HEK293 (cell line): ENCODE measurements at regions not wholly inside any gene's neighbourhood (a gene's known extent, or its start where the extent isn't known, plus 50 kb on each side); places are given as distances from the start of the nearest gene placed in this dataset.

Experiments
- CTCF ChIP-seq: fragments of 450-650 bp; formaldehyde crosslinking; IDR thresholded peaks from 2 replicates; pipeline ENCODE4 v1.5.1; 2016; ENCODE audit warnings: missing biosample characterization, missing genetic modification characterization
- EGR2 ChIP-seq: fragments of 450-650 bp; formaldehyde crosslinking; IDR thresholded peaks from 2 replicates; pipeline ENCODE4 v1.5.1; 2016; ENCODE audit warnings: low read depth, missing biosample characterization, missing genetic modification characterization
- KLF10 ChIP-seq: fragments of 450-650 bp; IDR thresholded peaks from 2 replicates; pipeline ENCODE4 v1.5.1; 2018; ENCODE audit warnings: missing biosample characterization, mild to moderate bottlenecking, missing genetic modification characterization
- KLF16 ChIP-seq: fragments of 450-650 bp; formaldehyde crosslinking; IDR thresholded peaks from 2 replicates; pipeline ENCODE4 v1.5.1; 2017; ENCODE audit warnings: missing biosample characterization, missing genetic modification characterization
- REST ChIP-seq: fragments of 450-650 bp; formaldehyde crosslinking; IDR thresholded peaks from 2 replicates; pipeline ENCODE4 v1.5.1; 2016; ENCODE audit warnings: missing biosample characterization, missing genetic modification characterization
- ZNF114 ChIP-seq: fragments of 450-650 bp; formaldehyde crosslinking; IDR thresholded peaks from 2 replicates; pipeline ENCODE4 v1.5.0; 2017; ENCODE audit warnings: missing biosample characterization, missing genetic modification characterization
- ZNF121 ChIP-seq: fragments of 450-650 bp; formaldehyde crosslinking; IDR thresholded peaks from 2 replicates; pipeline ENCODE4 v1.5.1; 2016; ENCODE audit warnings: missing biosample characterization, missing genetic modification characterization
- ZNF184 ChIP-seq: fragments of 450-650 bp; IDR thresholded peaks from 2 replicates; pipeline ENCODE4 v1.5.1; 2018; ENCODE audit warnings: missing biosample characterization, mild to moderate bottlenecking, missing genetic modification characterization
- ZNF274 ChIP-seq, 2 experiments: fragments of 200-500 bp in 1 of 2; fragments of 450-650 bp in 1 of 2; sonication (Bioruptor generic) in 1 of 2; formaldehyde crosslinking in 1 of 2; IDR thresholded peaks; 2 replicates each; pipeline versions ENCODE4 v1.5.1 to v1.6.1; 2014 to 2016; ENCODE audit warnings: borderline replicate concordance in 1 of 2, inconsistent platforms in 1 of 2, low read length in 1 of 2, missing biosample characterization in 1 of 2, missing genetic modification characterization in 1 of 2
- ZNF302 ChIP-seq: fragments of 450-650 bp; formaldehyde crosslinking; IDR thresholded peaks from 2 replicates; pipeline ENCODE4 v1.5.1; 2016; ENCODE audit warnings: missing biosample characterization, missing genetic modification characterization, low read depth

GRCh38 chr11:92638678-92639077 lies 330.8 kb upstream of the MTNR1B start:
- TF ChIP-seq CTCF (tag by site-specific recombination) (no peak), ZNF121 (tag by site-specific recombination) (no peak), KLF10 (tag by site-specific recombination) (no peak), ZNF274 (IDR thresholded peaks at IDR 0.05; ENCODE audit: low read length) (no peak), ZNF274 (tag by site-specific recombination; IDR thresholded peaks at IDR 0.05; ENCODE audit: borderline replicate concordance) (no peak), ZNF302 (tag by site-specific recombination) (no peak), ZNF184 (tag by site-specific recombination) (no peak), ZNF114 (no peak), KLF16 (tag by site-specific recombination) (no peak), EGR2 (no peak), REST (no peak)
